Naive B cell (primary cell): ENCODE measurements at regions not wholly inside any gene's neighbourhood (a gene's known extent, or its start where the extent isn't known, plus 50 kb on each side); places are given as distances from the start of the nearest gene placed in this dataset.
A peak's percentile ranks its signal among the peaks of the same experiment; 100 is the strongest.

Source experiments
- ATAC-seq, 2 donors: fragments of 150-1000 bp; cut with Tn5 transposase; 2 replicates each; pipeline ENCODE4 v1.10.0; 2021; ENCODE audit warnings: low read depth in 2 of 2, mild to moderate bottlenecking in 2 of 2, moderate library complexity in 2 of 2
- DNase-seq: peaks from one replicate; pipeline ENCODE4 v3.0.0; 2022
- H3K27ac Mint-ChIP-seq, 6 donors: one replicate each; pipeline ENCODE4 v1.8.0; 2020 to 2022; ENCODE audit warnings: mild to moderate bottlenecking in 6 of 6, mixed read lengths in 6 of 6, moderate library complexity in 5 of 6, inconsistent platforms in 2 of 6
- H3K27me3 Mint-ChIP-seq, 3 donors: one replicate each; pipeline ENCODE4 v1.8.0; 2021 to 2022; ENCODE audit warnings: mixed read lengths in 3 of 3, mild to moderate bottlenecking in 1 of 3
- H3K36me3 Mint-ChIP-seq, 2 donors: one replicate each; pipeline ENCODE4 v1.8.0; 2020 to 2022; ENCODE audit warnings: mixed read lengths in 2 of 2, inconsistent platforms in 1 of 2, mild to moderate bottlenecking in 1 of 2
- H3K4me1 Mint-ChIP-seq, 3 donors: one replicate each; pipeline ENCODE4 v1.8.0; 2020 to 2022; ENCODE audit warnings: mixed read lengths in 3 of 3, inconsistent platforms in 1 of 3, mild to moderate bottlenecking in 1 of 3, moderate library complexity in 1 of 3
- H3K4me3 Mint-ChIP-seq, 8 donors: one replicate each; pipeline ENCODE4 v1.8.0; 2020 to 2022; ENCODE audit warnings: mild to moderate bottlenecking in 8 of 8, mixed read lengths in 8 of 8, moderate library complexity in 8 of 8, inconsistent platforms in 2 of 8
- H3K9me3 Mint-ChIP-seq, 7 donors: one replicate each; pipeline ENCODE4 v1.8.0; 2020 to 2022; ENCODE audit warnings: mixed read lengths in 7 of 7, mild to moderate bottlenecking in 5 of 7, inconsistent platforms in 2 of 7, moderate library complexity in 1 of 7

GRCh38 chr2:12047761-12048160 lies 301.3 kb downstream of the LPIN1 start:
- no peak for ATAC-seq
- Mint-ChIP-seq H3K27ac (peak overlapping the region; percentile 50 to 69 (median 54)), H3K36me3 (no peaks in the 10 kb centered on the region), H3K27me3 (no peaks in the 10 kb centered on the region), H3K9me3 (peaks cover 0 to 1% (median 0%) of the 10 kb centered on the region in 7 donors), H3K4me1 (peaks cover 74 to 97% (median 90%) of the 10 kb centered on the region in 3 donors), H3K4me3 (peak overlapping the region; percentile 0 to 85 (median 45))
- DNase-seq = no peak

- Mint-ChIP-seq H3K27ac (peak overlapping the region in 2 of 6 donors; percentile 50 to 62), H3K4me1 (peaks cover 70 to 95% (median 90%) of the 10 kb centered on the region in 3 donors), H3K27me3 (no peaks in the 10 kb centered on the region), H3K4me3 (peak overlapping the region in 6 of 8 donors; percentile 22 to 85 (median 66)), H3K36me3 (peaks cover 3 to 4% of the 10 kb centered on the region in 2 donors), H3K9me3 (peaks cover 0 to 5% (median 3%) of the 10 kb centered on the region in 7 donors)
- ATAC-seq (no peak), DNase-seq (no peak)
Observed at GRCh38 chr2:12048550-12048949, 302.1 kb downstream of the LPIN1 start.

GRCh38 chr2:12050396-12050795 lies 304.0 kb downstream of the LPIN1 start:
- peaks cover 60 to 84% (median 84%) of the 10 kb centered on the region in 3 donors for H3K4me1 Mint-ChIP-seq
- H3K36me3 Mint-ChIP-seq = peaks cover 7 to 8% of the 10 kb centered on the region in 2 donors
- H3K27ac Mint-ChIP-seq = peak overlapping the region in 3 of 6 donors; percentile 7 to 84 (median 36)

GRCh38 chr2:12051831-12052230 lies 305.4 kb downstream of the LPIN1 start:
- Mint-ChIP-seq H3K27ac (peak overlapping the region in 1 of 6 donors; percentile 21), H3K27me3 (no peaks in the 10 kb centered on the region), H3K4me3 (peak overlapping the region in 1 of 8 donors; percentile 40), H3K9me3 (peaks cover 4 to 15% (median 8%) of the 10 kb centered on the region in 7 donors), H3K36me3 (peaks cover 7 to 8% of the 10 kb centered on the region in 2 donors), H3K4me1 (peaks cover 61 to 85% (median 83%) of the 10 kb centered on the region in 3 donors)
- DNase-seq (no peak), ATAC-seq (no peak)

More at GRCh38 chr2:12050396-12050795, 304.0 kb downstream of the LPIN1 start:
- ATAC-seq (peak; percentile 81 to 84), DNase-seq (peak; percentile 35)
- Mint-ChIP-seq H3K9me3 (peaks cover 3 to 15% (median 8%) of the 10 kb centered on the region in 7 donors), H3K4me3 (peak overlapping the region; percentile 2 to 63 (median 36)), H3K27me3 (no peaks in the 10 kb centered on the region)

- no peaks in the 10 kb centered on the region for H3K27me3 Mint-ChIP-seq
- peaks cover 4 to 15% (median 8%) of the 10 kb centered on the region in 7 donors for H3K9me3 Mint-ChIP-seq
- peaks cover 61 to 85% (median 83%) of the 10 kb centered on the region in 3 donors for H3K4me1 Mint-ChIP-seq
- ATAC-seq (no peak), DNase-seq (no peak)
- H3K27ac Mint-ChIP-seq = no peak overlapping the region
- peak overlapping the region in 1 of 8 donors; percentile 44 for H3K4me3 Mint-ChIP-seq
- peaks cover 7 to 8% of the 10 kb centered on the region in 2 donors for H3K36me3 Mint-ChIP-seq
Observed at GRCh38 chr2:12052796-12053195, 306.4 kb downstream of the LPIN1 start.

- peaks cover 7 to 8% of the 10 kb centered on the region in 2 donors for H3K36me3 Mint-ChIP-seq
- H3K27ac Mint-ChIP-seq = peak overlapping the region in 2 of 6 donors; percentile 39 to 42
- DNase-seq (no peak), ATAC-seq (no peak)
- H3K4me1 Mint-ChIP-seq = peaks cover 64 to 88% (median 84%) of the 10 kb centered on the region in 3 donors
- peak overlapping the region in 1 of 8 donors; percentile 22 for H3K4me3 Mint-ChIP-seq
- no peaks in the 10 kb centered on the region for H3K27me3 Mint-ChIP-seq
- peaks cover 4 to 15% (median 8%) of the 10 kb centered on the region in 7 donors for H3K9me3 Mint-ChIP-seq
Observed at GRCh38 chr2:12054956-12055618, 308.7 kb downstream of the LPIN1 start.

- Mint-ChIP-seq H3K27ac (peak overlapping the region in 5 of 6 donors; percentile 12 to 86 (median 66)), H3K4me3 (peak overlapping the region; percentile 44 to 80 (median 68)), H3K36me3 (peaks cover 7 to 8% of the 10 kb centered on the region in 2 donors), H3K27me3 (no peaks in the 10 kb centered on the region), H3K4me1 (peaks cover 64 to 76% (median 72%) of the 10 kb centered on the region in 3 donors), H3K9me3 (peaks cover 4 to 15% (median 8%) of the 10 kb centered on the region in 7 donors)
- DNase-seq (peak; percentile 72), ATAC-seq (peak; percentile 85 to 89)
Observed at GRCh38 chr2:12057436-12058166, 311.2 kb downstream of the LPIN1 start.

- H3K4me3 Mint-ChIP-seq = no peak overlapping the region
- peak overlapping the region in 3 of 6 donors; percentile 1 to 20 (median 15) for H3K27ac Mint-ChIP-seq
Observed at GRCh38 chr2:12059616-12060441, 313.4 kb downstream of the LPIN1 start.

GRCh38 chr2:12060886-12061285 lies 314.5 kb downstream of the LPIN1 start:
- H3K27me3 Mint-ChIP-seq = no peaks in the 10 kb centered on the region
- H3K36me3 Mint-ChIP-seq = peaks cover 0 to 11% of the 10 kb centered on the region in 2 donors
- peaks cover 51 to 68% (median 53%) of the 10 kb centered on the region in 3 donors for H3K4me1 Mint-ChIP-seq
- no peak for ATAC-seq
- no peak for DNase-seq
- H3K4me3 Mint-ChIP-seq = no peak overlapping the region
- peaks cover 0 to 8% (median 3%) of the 10 kb centered on the region in 7 donors for H3K9me3 Mint-ChIP-seq
- peak overlapping the region in 1 of 6 donors; percentile 80 for H3K27ac Mint-ChIP-seq

More at GRCh38 chr2:12059616-12060441, 313.4 kb downstream of the LPIN1 start:
- Mint-ChIP-seq H3K4me1 (peaks cover 57 to 67% (median 59%) of the 10 kb centered on the region in 3 donors), H3K27me3 (no peaks in the 10 kb centered on the region), H3K9me3 (peaks cover 0 to 8% (median 3%) of the 10 kb centered on the region in 7 donors), H3K36me3 (peaks cover 0 to 11% of the 10 kb centered on the region in 2 donors)
- no peak for ATAC-seq
- DNase-seq = no peak

- Mint-ChIP-seq H3K9me3 (peaks cover 0 to 8% (median 3%) of the 10 kb centered on the region in 7 donors), H3K4me3 (no peak overlapping the region), H3K36me3 (peaks cover 0 to 11% of the 10 kb centered on the region in 2 donors), H3K27me3 (no peaks in the 10 kb centered on the region), H3K4me1 (peaks cover 52 to 68% (median 52%) of the 10 kb centered on the region in 3 donors), H3K27ac (peak overlapping the region in 1 of 6 donors; percentile 23)
- no peak for DNase-seq
- ATAC-seq = no peak
Observed at GRCh38 chr2:12061286-12062052, 315.0 kb downstream of the LPIN1 start.

GRCh38 chr2:12062053-12062395 lies 315.6 kb downstream of the LPIN1 start:
- H3K27me3 Mint-ChIP-seq = no peaks in the 10 kb centered on the region
- H3K4me1 Mint-ChIP-seq = peaks cover 50 to 67% (median 52%) of the 10 kb centered on the region in 3 donors
- H3K27ac Mint-ChIP-seq = peak overlapping the region in 1 of 6 donors; percentile 23
- H3K36me3 Mint-ChIP-seq = peaks cover 0 to 11% of the 10 kb centered on the region in 2 donors
- H3K9me3 Mint-ChIP-seq = peaks cover 0 to 8% (median 3%) of the 10 kb centered on the region in 7 donors
- DNase-seq (no peak), ATAC-seq (no peak)
- H3K4me3 Mint-ChIP-seq = peak overlapping the region in 1 of 8 donors; percentile 4

- ATAC-seq = no peak
- Mint-ChIP-seq H3K27ac (peak overlapping the region in 1 of 6 donors; percentile 82), H3K4me3 (no peak overlapping the region), H3K9me3 (peaks cover 0 to 8% (median 3%) of the 10 kb centered on the region in 7 donors), H3K36me3 (peaks cover 0 to 11% of the 10 kb centered on the region in 2 donors), H3K4me1 (peaks cover 42 to 67% (median 47%) of the 10 kb centered on the region in 3 donors), H3K27me3 (no peaks in the 10 kb centered on the region)
- no peak for DNase-seq
Observed at GRCh38 chr2:12063210-12063609, 316.8 kb downstream of the LPIN1 start.
